Activated CD8-positive, alpha-beta memory T cell treated with anti-CD3 and anti-CD28 coated beads, Interleukin-2, amount 50 U/mL, for 4 hours (primary cell): ENCODE measurements at regions not wholly inside any gene's neighbourhood (a gene's known extent, or its start where the extent isn't known, plus 50 kb on each side); places are given as distances from the start of the nearest gene placed in this dataset.

Source experiments
- DNase-seq: peaks from one replicate; pipeline ENCODE4 v3.0.0-alpha.2; 2020

GRCh38 chr9:108546215-108546614, 309.6 kb downstream of the ACTL7B start:
- no peak for DNase-seq

DNA sequence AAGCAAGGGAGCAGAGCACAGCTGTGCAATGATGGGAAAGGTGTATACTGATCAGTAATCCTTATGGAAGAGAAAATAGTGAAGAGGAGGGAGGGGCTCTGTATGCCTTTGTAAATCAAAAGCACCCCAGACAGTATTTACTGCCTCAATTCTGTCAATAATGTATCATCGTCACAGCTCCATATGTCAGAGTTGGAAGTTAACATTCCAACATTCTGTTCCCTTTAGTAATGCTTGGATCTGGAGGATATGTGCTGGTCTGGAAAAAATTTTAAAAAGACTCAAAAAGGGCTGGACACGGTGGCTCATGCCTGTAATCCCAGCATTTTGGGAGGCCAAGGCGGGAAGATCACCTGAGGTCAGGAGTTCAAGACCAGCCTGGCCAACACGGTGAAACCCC, 310.4 kb downstream of the ACTL7B start:
- DNase-seq: no peak

GRCh38 chr9:108544866-108545265, 310.9 kb downstream of the ACTL7B start:
- DNase-seq: no peak

DNA sequence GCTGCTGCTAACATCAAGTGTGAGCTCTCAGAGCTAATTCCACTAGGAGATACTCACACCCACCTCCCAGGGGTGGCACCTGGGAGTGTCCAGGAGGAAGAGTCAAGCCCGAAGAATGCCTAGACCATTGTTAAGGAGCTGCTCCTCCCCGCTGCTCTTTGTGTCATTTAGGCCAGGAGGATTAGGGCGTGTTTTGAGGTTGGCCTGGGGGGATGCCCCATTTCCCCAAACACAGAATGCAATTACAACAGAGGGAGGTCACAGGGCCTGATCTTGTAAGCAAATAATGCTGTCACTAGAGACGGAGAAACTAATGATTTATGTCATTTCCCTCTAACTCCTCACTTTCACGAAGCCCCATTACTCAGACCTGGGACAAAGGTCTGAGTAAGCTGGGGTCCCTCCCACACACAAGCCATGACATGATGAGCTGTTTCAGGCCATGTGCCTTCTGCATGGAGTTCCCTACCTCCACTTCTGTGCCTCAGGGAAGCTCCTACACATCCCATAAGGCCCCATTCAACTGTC, 312.5 kb downstream of the ACTL7B start:
- no peak for DNase-seq

DNA sequence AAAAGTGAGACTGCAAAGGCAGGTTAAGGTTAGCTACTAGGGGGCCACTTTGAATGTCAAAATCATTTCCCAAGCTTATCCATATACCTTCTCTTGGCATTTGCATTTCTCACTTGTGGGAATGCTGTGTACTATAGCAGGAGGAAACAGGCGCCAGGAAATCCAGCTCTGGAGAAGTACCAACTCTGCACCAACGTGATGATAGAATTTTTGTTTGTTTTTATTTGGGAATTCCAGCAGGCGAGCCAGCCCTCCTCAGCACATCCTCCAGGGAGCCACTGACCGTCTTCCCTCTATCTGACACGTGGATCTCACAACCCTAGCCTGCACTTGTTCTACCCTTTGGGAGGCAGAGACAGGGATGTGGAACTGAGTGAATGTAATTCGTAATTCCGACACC, 318.0 kb downstream of the ACTL7B start:
- no peak for DNase-seq

DNA sequence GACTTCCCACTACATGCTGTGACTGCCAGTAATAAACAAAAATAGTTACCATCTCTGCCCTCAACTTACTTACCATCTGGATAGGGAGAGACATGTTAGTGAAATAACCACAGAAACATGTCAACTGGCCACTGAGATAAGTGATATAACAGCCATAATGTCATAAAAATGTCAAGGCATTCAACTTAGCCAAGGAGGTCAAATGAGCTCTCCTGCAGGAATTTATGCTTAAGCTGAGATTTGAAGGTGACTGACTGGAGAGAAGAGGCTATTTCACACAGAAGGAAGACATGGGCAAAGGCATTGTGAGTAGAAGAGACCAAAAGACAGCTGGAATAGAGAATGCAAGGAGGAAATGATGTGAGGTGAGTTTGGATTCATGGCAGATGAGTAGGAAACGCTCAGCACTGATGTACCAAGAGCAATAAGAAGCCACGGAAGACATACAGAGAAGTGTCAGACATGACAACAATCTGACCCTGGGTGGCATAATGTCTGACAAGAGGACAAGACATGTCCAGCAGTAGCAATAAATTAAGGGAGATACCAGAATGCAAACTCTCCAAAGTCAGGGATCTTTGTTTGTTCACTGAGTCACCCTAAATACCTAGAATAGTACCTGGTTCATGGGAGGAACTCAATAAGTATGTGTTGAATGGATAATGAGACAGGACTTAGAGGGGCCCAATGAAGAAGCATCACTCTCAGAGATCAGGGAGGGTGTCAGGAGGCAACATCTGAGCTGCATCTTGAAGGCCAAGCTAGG, 318.8 kb downstream of the ACTL7B start:
- no peak for DNase-seq

DNA sequence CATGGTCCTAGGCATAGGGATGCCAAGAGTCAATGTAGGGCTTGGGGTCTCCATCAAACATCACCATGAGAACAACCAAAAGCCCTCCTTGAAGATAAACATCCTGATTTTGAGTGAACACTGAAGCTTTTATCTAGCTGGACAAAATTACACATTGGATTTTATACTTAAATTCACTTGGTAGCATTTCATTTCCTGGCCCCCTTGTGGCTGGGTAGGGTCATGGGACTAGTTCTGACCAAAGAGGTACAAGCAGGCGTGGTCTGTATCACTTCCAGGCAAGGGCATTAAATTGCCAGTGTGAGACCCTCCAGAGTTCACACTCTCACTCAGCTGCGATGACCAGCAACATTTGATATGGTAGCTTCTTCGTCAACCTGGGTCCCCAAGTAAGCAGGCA, 320.3 kb downstream of the ACTL7B start:
- DNase-seq: no peak

GRCh38 chr9:108534741-108535140, 321.0 kb downstream of the ACTL7B start:
- DNase-seq: no peak

DNA sequence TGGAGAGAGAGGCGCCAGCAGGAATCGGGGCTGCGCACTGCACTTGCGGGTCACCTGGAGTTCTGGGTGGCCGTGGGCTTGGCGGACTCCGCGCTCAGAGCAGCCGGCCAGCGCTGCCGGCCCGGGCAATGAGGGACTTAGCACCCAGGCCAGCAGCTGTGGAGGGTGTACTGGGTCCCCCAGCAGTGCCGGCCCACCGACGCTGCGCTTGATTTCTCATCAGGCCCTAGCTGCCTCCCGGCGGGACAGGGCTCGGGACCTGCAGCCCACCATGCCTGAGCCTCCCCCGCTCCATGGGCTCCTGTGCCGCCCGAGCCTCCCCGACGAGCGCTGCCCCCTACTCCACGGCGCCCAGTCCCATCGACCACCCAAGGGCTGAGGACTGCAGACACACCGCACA, 325.6 kb downstream of the ACTL7B start:
- DNase-seq: no peak

GRCh38 chr9:108528231-108528630, 327.6 kb downstream of the ACTL7B start:
- DNase-seq: no peak

DNA sequence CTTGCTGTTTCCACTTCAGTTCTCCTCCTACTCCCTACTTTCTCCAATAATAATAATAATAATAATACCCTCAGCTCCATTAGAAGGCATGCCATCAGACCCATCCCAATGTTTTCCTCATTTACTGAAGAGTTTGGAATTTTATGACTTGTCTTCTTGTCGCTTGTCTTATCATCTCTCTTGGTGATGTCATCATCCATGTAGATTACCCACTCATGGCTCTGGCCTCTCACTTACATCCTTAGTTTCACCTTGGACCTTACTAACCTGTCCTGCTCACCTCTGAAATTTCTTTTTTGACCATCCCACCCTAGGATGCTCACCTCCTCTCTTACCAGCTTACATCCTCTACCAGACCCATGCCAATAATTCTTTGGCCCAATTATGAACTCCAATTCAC, 329.3 kb downstream of the ACTL7B start:
- no peak for DNase-seq

GRCh38 chr9:108525186-108525585, 330.6 kb downstream of the ACTL7B start:
- no peak for DNase-seq

GRCh38 chr9:108521063-108521590, 334.7 kb downstream of the ACTL7B start:
- no peak for DNase-seq

DNA sequence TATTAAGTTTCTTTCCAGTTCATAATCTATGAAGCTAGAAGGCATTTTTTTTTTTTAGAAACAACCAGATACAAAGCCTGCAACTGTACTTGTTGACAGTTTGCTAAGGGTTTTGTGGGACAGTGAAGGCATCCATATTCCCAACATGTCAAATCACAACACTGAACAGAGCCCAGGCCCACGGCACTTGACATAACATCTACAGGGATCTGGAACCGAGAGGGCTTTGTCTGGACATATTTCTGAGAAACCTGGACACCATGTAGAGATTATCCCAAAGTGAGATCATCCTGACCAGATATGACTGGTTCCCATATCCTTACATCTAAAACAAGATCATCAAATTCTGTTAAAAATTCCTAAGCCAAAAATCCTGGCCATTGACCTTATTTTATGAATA, 336.3 kb downstream of the ACTL7B start:
- DNase-seq: no peak

DNA sequence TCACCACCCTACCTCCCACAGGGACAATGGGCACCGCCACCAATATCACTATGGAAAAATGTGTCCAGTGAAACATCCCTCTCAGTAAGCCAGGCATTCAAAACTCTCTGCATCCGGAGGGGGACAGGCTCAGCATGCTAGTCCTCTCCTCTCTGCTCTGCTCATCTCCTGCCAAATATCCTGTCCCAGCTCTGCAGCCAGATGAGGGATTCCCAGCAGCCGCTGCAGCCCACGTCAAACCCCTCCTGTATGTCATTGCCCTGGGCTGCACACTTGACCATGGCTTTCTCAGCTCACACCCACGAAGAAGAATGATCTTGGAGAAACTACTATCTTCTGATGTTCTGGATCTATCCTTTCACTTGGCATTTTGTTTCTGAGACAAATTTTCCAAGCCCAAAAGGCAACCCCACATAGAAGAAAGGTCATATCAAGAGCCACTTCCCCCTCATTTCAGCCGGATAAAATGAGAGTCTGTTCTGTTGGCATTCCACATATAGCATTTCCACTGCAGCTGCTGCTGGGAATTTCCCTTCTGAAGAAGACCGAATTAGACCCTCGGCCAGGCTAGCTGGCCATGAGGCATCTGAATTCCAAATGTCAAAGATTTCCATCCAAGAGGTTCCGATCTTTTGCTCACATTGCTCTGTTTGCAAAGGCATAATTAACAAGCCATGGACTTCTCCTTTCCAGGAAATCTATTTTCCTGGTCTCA, 338.0 kb downstream of the ACTL7B start:
- DNase-seq: no peak

DNA sequence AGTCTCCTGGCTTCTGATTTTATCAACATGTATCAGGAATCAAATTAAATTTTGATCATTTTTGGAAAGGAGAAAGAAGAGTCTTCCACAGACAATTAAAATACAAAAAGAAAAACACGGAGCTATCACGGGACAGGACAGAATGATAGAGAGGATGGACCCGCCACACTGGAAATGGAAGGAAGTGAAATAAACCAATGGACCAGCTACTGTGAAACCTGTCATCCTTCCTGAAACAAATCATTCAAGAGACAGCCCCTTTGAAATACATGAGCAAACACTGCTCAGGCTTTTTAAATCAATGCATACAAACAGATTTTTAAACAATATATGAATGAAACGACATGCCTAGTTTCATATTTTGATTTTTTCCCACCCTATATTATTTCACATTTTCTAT, 339.4 kb downstream of the ACTL7B start:
- DNase-seq: no peak

GRCh38 chr9:108515856-108516255, 339.9 kb downstream of the ACTL7B start:
- no peak for DNase-seq

GRCh38 chr9:108512426-108513173, 343.2 kb downstream of the ACTL7B start:
- no peak for DNase-seq

- DNase-seq: no peak
Observed at GRCh38 chr9:108511307-108511706, 344.5 kb downstream of the ACTL7B start.

DNA sequence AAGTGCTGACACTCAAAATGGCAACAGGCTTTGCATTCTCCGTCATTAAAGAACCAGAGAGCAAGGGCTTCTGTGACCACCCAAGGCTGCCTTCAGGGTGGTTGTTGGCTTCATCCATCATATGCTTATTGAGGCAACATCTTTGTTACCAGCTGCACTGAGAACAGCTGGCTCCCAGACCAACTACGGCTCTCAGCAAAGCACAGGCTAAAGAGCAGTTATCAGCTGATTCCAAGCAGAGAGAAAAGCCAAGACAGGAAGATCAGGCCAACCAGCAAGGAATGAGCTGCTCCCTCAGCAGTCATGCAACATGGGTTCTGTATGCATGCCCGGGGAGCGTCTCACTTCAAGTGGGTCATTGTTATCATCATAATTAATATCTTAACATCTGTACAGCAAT, 358.9 kb downstream of the ACTL7B start:
- no peak for DNase-seq

GRCh38 chr9:108489567-108489966, 366.2 kb downstream of the ACTL7B start:
- no peak for DNase-seq

DNA sequence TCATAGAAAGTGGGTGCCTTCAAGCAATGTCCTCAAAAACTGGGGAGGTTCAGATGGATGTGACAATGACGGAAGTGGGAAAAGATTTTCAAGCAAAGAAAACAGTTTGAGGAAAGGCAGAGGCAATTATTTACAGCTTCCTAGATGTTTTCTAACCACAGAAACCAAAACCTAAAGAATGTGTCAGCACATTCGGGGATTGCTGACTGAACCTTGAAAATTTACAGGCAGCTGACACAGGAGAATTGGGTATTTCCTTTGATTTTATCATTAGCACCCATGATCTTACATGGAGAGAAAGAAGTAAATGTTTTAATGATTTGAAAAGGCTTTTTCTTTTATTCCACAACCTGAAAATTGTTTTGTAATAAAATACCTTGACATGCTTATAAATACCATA, 369.0 kb downstream of the ACTL7B start:
- DNase-seq: no peak

DNA sequence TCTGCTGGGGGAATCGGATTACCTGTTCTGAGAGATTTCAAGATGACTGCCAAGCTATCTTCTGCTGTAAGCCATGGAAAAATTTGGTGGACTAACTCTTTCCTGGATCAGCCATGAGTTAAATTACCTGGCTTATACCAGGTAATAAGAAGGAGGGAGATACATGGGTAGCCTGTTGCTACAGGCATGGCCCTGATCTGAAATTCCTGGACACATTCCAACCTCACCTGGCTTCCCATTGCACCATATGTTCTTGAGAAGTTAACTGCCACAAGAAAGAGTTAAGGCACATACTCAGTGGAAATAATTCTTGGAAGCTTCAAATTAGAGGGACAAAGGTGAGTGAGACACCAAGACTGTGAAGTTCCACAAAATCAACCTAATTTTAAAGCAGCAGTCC, 371.3 kb downstream of the ACTL7B start:
- no peak for DNase-seq
